ENCODE measurements at regions not wholly inside any gene's neighbourhood (a gene's known extent, or its start where the extent isn't known, plus 50 kb on each side); places are given as distances from the start of the nearest gene placed in this dataset.

- H3K9ac ChIP-seq (replicated peaks; ENCODE audit: extremely low read depth, insufficient read depth, low read length) = no peak overlapping the region
- H3K9me3 ChIP-seq (replicated peaks; ENCODE audit: control insufficient read depth, insufficient read depth, low read length) = peaks cover 8% of the 10 kb centered on the region
- H3K4me1 ChIP-seq (ENCODE audit: control insufficient read depth, extremely low read depth, insufficient read depth, low read length) = no peaks in the 10 kb centered on the region
- BruUV-seq (replicated peaks) = no TSS peak
- no peak overlapping the region for H3K4me2 ChIP-seq (ENCODE audit: insufficient read depth, low read length)
- H4K20me1 ChIP-seq (replicated peaks; ENCODE audit: control insufficient read depth, extremely low read depth, insufficient read depth, low read length) = no peaks in the 10 kb centered on the region
- intact Hi-C loops (cut with micrococcal nuclease) (no loop called here), dilution Hi-C loops (cut with MboI; ENCODE audit: extremely low pct_ligation_motif_present, low sequenced_read_pairs) (no loop called here)
- CTCF ChIA-PET = no interaction called here
- H3K9me1 ChIP-seq (replicated peaks; ENCODE audit: control insufficient read depth, extremely low read depth, insufficient read depth, low read length) = no peaks in the 10 kb centered on the region
- no peaks in the 10 kb centered on the region for H3K27me3 ChIP-seq (ENCODE audit: control insufficient read depth in 2 of 2, insufficient read depth in 2 of 2, low read length in 2 of 2)
- no peaks in the 10 kb centered on the region for H3K79me2 ChIP-seq (ENCODE audit: control insufficient read depth, insufficient read depth, low read length)
- no peak overlapping the region for H3K4me3 ChIP-seq (replicated peaks in 1 of 3; ENCODE audit: insufficient read depth in 1 of 3, low read depth in 1 of 3, low read length in 3 of 3)
- FAIRE-seq = no peak
- no peak overlapping the region for H2AFZ ChIP-seq (ENCODE audit: low read depth, low read length)
- DNase-seq (ENCODE audit: low read depth, low spot score) = no peak
- H3K36me3 ChIP-seq (ENCODE audit: control insufficient read depth in 2 of 2, extremely low read depth in 1 of 2, insufficient read depth in 2 of 2, low read length in 2 of 2) = no peaks in the 10 kb centered on the region
- no peak for TF ChIP-seq POLR2AphosphoS5 (IDR thresholded peaks at IDR 0.05; ENCODE audit: insufficient read depth, low read depth, low read length)
- no peak for TF ChIP-seq POLR2A (IDR thresholded peaks at IDR 0.05; ENCODE audit: low read depth, low read length)
- no peak for TF ChIP-seq CTCF (IDR thresholded peaks at IDR 0.05; ENCODE audit: extremely low read depth in 1 of 2, insufficient read depth in 1 of 2, low read depth in 1 of 2, low read length in 2 of 2)
- TF ChIP-seq JUN (IDR thresholded peaks at IDR 0.05; ENCODE audit: borderline replicate concordance, insufficient read depth, insufficient read length, low read depth) = no peak
- no peak for TF ChIP-seq MAX (IDR thresholded peaks at IDR 0.05; ENCODE audit: insufficient read depth, insufficient read length)
- no peak for TF ChIP-seq GATA2 (IDR thresholded peaks at IDR 0.05; ENCODE audit: insufficient read depth, insufficient read length, low read depth, low read length)
- TF ChIP-seq EZH2 (IDR thresholded peaks at IDR 0.05; ENCODE audit: borderline replicate concordance, low read depth, low read length, severe bottlenecking) = no peak
- no peak for TF ChIP-seq FOS (IDR thresholded peaks at IDR 0.05; ENCODE audit: borderline replicate concordance, insufficient read depth, low read length)
- no peak for TF ChIP-seq MYC (IDR thresholded peaks at IDR 0.05; ENCODE audit: low read depth, low read length)
- POLR2A ChIA-PET = no interaction called here
- H3K27ac ChIP-seq (ENCODE audit: insufficient read depth, low read depth, low read length) = no peak overlapping the region
These were observed 369.8 kb downstream of the DTHD1 start for GRCh38 chr4:36651253-36651652.
